Activated CD4-positive, CD25-positive, alpha-beta regulatory T cell (primary cell): ENCODE measurements at regions not wholly inside any gene's neighbourhood (a gene's known extent, or its start where the extent isn't known, plus 50 kb on each side); places are given as distances from the start of the nearest gene placed in this dataset.
A peak's percentile ranks its signal among the peaks of the same experiment; 100 is the strongest.

Experiments
- DNase-seq, 4 experiments: peaks; one replicate each; lab custom pipeline; 2025; lab: John Stamatoyannopoulos, UW

- no peak for DNase-seq
Measured at GRCh38 chr2:12498704-12499103, 218.0 kb upstream of the TRIB2 start.

GRCh38 chr2:12500899-12501298, 215.8 kb upstream of the TRIB2 start:
- DNase-seq: no peak

- DNase-seq: peak in 3 of 4 experiments; percentile 24 to 41 (median 34)
Measured at GRCh38 chr2:12501469-12502158, 215.1 kb upstream of the TRIB2 start.

- DNase-seq: no peak
Measured at GRCh38 chr2:12502759-12503158, 214.0 kb upstream of the TRIB2 start.

GRCh38 chr2:12504443-12504842, 212.3 kb upstream of the TRIB2 start:
- DNase-seq: no peak

- DNase-seq: no peak
Measured at GRCh38 chr2:12506846-12507245, 209.9 kb upstream of the TRIB2 start.

- peak; percentile 3 to 51 (median 28) for DNase-seq
Measured at GRCh38 chr2:12507295-12507694, 209.4 kb upstream of the TRIB2 start.

- no peak for DNase-seq
Measured at GRCh38 chr2:12510070-12510469, 206.7 kb upstream of the TRIB2 start.

GRCh38 chr2:12513339-12513738, 203.4 kb upstream of the TRIB2 start:
- DNase-seq: no peak

- no peak for DNase-seq
Measured at GRCh38 chr2:12514168-12514567, 202.6 kb upstream of the TRIB2 start.

GRCh38 chr2:12514631-12515437, 201.9 kb upstream of the TRIB2 start:
- no peak for DNase-seq

- no peak for DNase-seq
Measured at GRCh38 chr2:12515871-12516270, 200.9 kb upstream of the TRIB2 start.

- DNase-seq: no peak
Measured at GRCh38 chr2:12533337-12534005, 183.3 kb upstream of the TRIB2 start.

GRCh38 chr2:12534646-12535263, 182.0 kb upstream of the TRIB2 start:
- DNase-seq: no peak

GRCh38 chr2:12536976-12537375, 179.8 kb upstream of the TRIB2 start:
- no peak for DNase-seq

GRCh38 chr2:12538138-12538694, 178.5 kb upstream of the TRIB2 start:
- no peak for DNase-seq

- no peak for DNase-seq
Measured at GRCh38 chr2:12539336-12539735, 177.4 kb upstream of the TRIB2 start.

GRCh38 chr2:12539776-12540562, 176.8 kb upstream of the TRIB2 start:
- DNase-seq: no peak

- no peak for DNase-seq
Measured at GRCh38 chr2:12543076-12543977, 173.4 kb upstream of the TRIB2 start.

- no peak for DNase-seq
Measured at GRCh38 chr2:12543978-12544558, 172.7 kb upstream of the TRIB2 start.
